ENCODE measurements at regions not wholly inside any gene's neighbourhood (a gene's known extent, or its start where the extent isn't known, plus 50 kb on each side); places are given as distances from the start of the nearest gene placed in this dataset.

GRCh38 chr4:136516371-136516770 lies 1015.9 kb downstream of the PCDH18 start:
- no peak for DNase-seq
- Histone ChIP-seq H3K27ac (no peak overlapping the region), H3K36me3 (no peaks in the 10 kb centered on the region), H3K9me3 (no peaks in the 10 kb centered on the region), H3K4me3 (no peak overlapping the region), H3K27me3 (no peaks in the 10 kb centered on the region), H3K4me1 (no peaks in the 10 kb centered on the region)
- no peak for TF ChIP-seq CTCF (IDR thresholded peaks at IDR 0.05)
- ATAC-seq: no peak
- intact Hi-C loops (cut with DNase I): no loop called here

- H3K27me3 ChIP-seq: no peaks in the 10 kb centered on the region
- intact Hi-C loops (cut with DNase I): no loop called here
- no peaks in the 10 kb centered on the region for H3K4me1 ChIP-seq
- H3K36me3 ChIP-seq: no peaks in the 10 kb centered on the region
- H3K27ac ChIP-seq: no peak overlapping the region
- no peak for TF ChIP-seq CTCF (IDR thresholded peaks at IDR 0.05)
- ATAC-seq: no peak
- no peak for DNase-seq
- no peak overlapping the region for H3K4me3 ChIP-seq
- H3K9me3 ChIP-seq: no peaks in the 10 kb centered on the region
Measured at GRCh38 chr4:136505020-136505419, 1027.3 kb downstream of the PCDH18 start.

- intact Hi-C loops (cut with DNase I): no loop called here
- TF ChIP-seq CTCF (IDR thresholded peaks at IDR 0.05): no peak
- H3K27me3 ChIP-seq: no peaks in the 10 kb centered on the region
- DNase-seq (no peak), ATAC-seq (no peak)
- H3K36me3 ChIP-seq: no peaks in the 10 kb centered on the region
- H3K9me3 ChIP-seq: no peaks in the 10 kb centered on the region
- no peak overlapping the region for H3K4me3 ChIP-seq
- no peak overlapping the region for H3K27ac ChIP-seq
- no peaks in the 10 kb centered on the region for H3K4me1 ChIP-seq
Measured at GRCh38 chr4:136495851-136496250, 1036.4 kb downstream of the PCDH18 start.

- DNase-seq: no peak
- no peaks in the 10 kb centered on the region for H3K9me3 ChIP-seq
- no peak overlapping the region for H3K27ac ChIP-seq
- H3K4me3 ChIP-seq: no peak overlapping the region
- intact Hi-C loops (cut with DNase I): no loop called here
- TF ChIP-seq CTCF (IDR thresholded peaks at IDR 0.05): no peak
- no peak for ATAC-seq
- no peaks in the 10 kb centered on the region for H3K27me3 ChIP-seq
- H3K4me1 ChIP-seq: no peaks in the 10 kb centered on the region
- no peaks in the 10 kb centered on the region for H3K36me3 ChIP-seq
Measured at GRCh38 chr4:136495076-136495475, 1037.2 kb downstream of the PCDH18 start.

- ATAC-seq: no peak
- no peaks in the 10 kb centered on the region for H3K9me3 ChIP-seq
- TF ChIP-seq CTCF (IDR thresholded peaks at IDR 0.05): no peak
- no peak for DNase-seq
- H3K27ac ChIP-seq: no peak overlapping the region
- no peaks in the 10 kb centered on the region for H3K4me1 ChIP-seq
- no peaks in the 10 kb centered on the region for H3K36me3 ChIP-seq
- no peak overlapping the region for H3K4me3 ChIP-seq
- intact Hi-C loops (cut with DNase I): no loop called here
- H3K27me3 ChIP-seq: no peaks in the 10 kb centered on the region
Measured at GRCh38 chr4:136489101-136489500, 1043.2 kb downstream of the PCDH18 start.

- intact Hi-C loops (cut with DNase I): no loop called here
- no peaks in the 10 kb centered on the region for H3K4me1 ChIP-seq
- TF ChIP-seq CTCF (IDR thresholded peaks at IDR 0.05): no peak
- no peaks in the 10 kb centered on the region for H3K27me3 ChIP-seq
- H3K36me3 ChIP-seq: no peaks in the 10 kb centered on the region
- H3K9me3 ChIP-seq: no peaks in the 10 kb centered on the region
- H3K27ac ChIP-seq: no peak overlapping the region
- DNase-seq (no peak), ATAC-seq (no peak)
- H3K4me3 ChIP-seq: no peak overlapping the region
Measured at GRCh38 chr4:136484996-136485395, 1047.3 kb downstream of the PCDH18 start.

Measured in upper lobe of right lung (tissue), 1 donor.